A673 (cell line): ENCODE measurements at regions not wholly inside any gene's neighbourhood (a gene's known extent, or its start where the extent isn't known, plus 50 kb on each side); places are given as distances from the start of the nearest gene placed in this dataset.

ENCODE experiments used
- CTCF ChIP-seq: fragments of 300-800, 200-600 bp; sonication (generic); conservative IDR thresholded peaks from 2 replicates; pipeline ENCODE4 v1.5.1; 2017; ENCODE audit warnings: low read depth, mild to moderate bottlenecking, antibody characterized with exemption, low read length, moderate library complexity, mixed read lengths
- EZH2 ChIP-seq: fragments of 200-600 bp; sonication (generic); IDR thresholded peaks from 2 replicates; pipeline ENCODE4 v1.6.1; 2017; ENCODE audit warnings: borderline replicate concordance, low read depth, mild to moderate bottlenecking, mixed read lengths, antibody characterized with exemption, low read length; ENCODE audit not compliant: poor library complexity, severe bottlenecking

- TF ChIP-seq CTCF (no peak), EZH2 (no peak)
Measured at GRCh38 chrX:138872537-138872936, 161.0 kb upstream of the FGF13 start.
